ENCODE measurements at regions not wholly inside any gene's neighbourhood (a gene's known extent, or its start where the extent isn't known, plus 50 kb on each side); places are given as distances from the start of the nearest gene placed in this dataset.

DNA sequence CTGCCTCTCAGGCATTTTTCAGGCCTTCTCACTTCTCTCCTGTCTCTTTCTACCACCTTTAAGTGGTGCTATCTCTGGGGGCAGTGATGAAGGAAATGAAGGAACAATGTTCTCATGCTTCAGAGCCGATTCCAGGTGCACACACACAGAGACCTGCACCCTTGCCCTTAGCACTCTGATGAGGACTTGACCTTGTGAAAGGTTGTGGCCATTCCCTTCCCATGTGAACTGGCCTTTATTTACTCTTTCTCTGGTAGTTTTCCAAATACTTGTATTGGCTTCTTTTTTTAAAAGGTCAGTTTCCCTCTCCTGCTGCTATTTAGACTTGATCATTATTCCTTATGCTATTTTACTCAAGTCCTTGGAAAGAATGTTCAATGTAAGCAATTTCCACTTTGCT lies 188.6 kb downstream of the MDFIC start:
- Mint-ChIP-seq H3K36me3 (ENCODE audit: low read depth) (no peaks in the 10 kb centered on the region), H3K27me3 (no peaks in the 10 kb centered on the region), H3K9me3 (no peaks in the 10 kb centered on the region), H3K4me3 (no peak overlapping the region), H3K27ac (no peak overlapping the region), H3K4me1 (ENCODE audit: low read depth) (no peaks in the 10 kb centered on the region)
- intact Hi-C loops (cut with micrococcal nuclease): no loop called here

DNA sequence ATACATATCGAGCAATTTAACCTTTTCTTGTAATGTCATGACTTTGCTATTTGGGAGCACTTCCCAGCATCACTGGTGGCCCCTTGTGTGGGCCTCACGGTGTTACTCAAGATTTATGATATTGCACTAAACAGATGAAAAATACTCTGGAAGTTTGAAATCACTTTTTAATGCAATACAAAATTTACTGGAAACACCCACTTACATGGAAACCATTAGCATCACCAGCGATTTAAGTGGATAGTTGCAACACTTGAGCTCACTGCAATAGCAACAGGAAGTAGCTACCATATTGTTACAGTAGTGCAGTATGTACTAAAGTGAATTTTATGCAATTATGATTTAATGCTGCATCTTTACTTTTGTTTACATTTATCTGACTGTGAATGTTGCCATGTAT lies 184.4 kb downstream of the MDFIC start:
- no peaks in the 10 kb centered on the region for H3K4me1 Mint-ChIP-seq (ENCODE audit: low read depth)
- no peak overlapping the region for H3K4me3 Mint-ChIP-seq
- no peaks in the 10 kb centered on the region for H3K27me3 Mint-ChIP-seq
- intact Hi-C loops (cut with micrococcal nuclease): no loop called here
- no peaks in the 10 kb centered on the region for H3K9me3 Mint-ChIP-seq
- no peak overlapping the region for H3K27ac Mint-ChIP-seq
- H3K36me3 Mint-ChIP-seq (ENCODE audit: low read depth): no peaks in the 10 kb centered on the region

DNA sequence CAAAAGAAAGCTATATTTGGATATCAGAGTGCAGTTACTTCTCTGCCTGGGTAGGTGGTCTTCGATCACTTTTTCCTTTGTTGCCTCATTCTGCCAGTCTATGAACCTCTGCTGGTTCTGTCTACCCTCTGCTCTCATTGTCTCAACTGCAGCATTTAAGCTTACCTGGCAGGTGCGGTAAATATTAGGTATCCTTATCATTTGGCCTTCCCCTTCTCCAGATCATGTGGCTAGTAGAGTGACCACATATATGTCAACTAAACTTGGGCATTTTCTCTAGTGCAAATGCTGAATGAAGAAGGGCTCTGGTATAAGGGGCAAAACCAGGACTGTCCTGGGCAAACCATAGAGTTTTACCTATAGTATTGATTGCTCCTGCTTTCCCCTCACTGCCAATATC lies 180.8 kb downstream of the MDFIC start:
- Mint-ChIP-seq H3K36me3 (ENCODE audit: low read depth) (no peaks in the 10 kb centered on the region), H3K27me3 (no peaks in the 10 kb centered on the region), H3K4me1 (ENCODE audit: low read depth) (no peaks in the 10 kb centered on the region), H3K4me3 (no peak overlapping the region), H3K27ac (no peak overlapping the region), H3K9me3 (no peaks in the 10 kb centered on the region)
- intact Hi-C loops (cut with micrococcal nuclease): no loop called here

DNA sequence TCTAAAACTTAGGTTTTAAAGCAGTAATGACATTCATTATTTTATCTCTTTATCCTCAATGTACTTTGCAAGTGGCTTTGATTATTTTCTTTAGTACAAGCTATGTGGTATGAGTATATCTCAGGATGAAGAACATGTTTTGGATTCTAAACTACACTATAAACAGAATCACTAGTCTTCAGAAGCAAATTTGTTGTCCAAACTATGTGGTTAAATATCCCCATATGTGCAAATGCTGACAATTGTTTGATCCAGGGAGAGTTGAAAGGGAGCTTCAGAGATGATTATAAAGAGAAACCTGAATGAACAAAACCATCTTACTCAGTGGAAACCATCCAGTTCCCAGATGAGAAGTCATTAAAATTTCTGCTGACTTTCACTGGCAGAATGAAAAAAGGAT lies 179.3 kb downstream of the MDFIC start:
- intact Hi-C loops (cut with micrococcal nuclease): no loop called here
- H3K4me1 Mint-ChIP-seq (ENCODE audit: low read depth): no peaks in the 10 kb centered on the region
- no peaks in the 10 kb centered on the region for H3K9me3 Mint-ChIP-seq
- no peak overlapping the region for H3K27ac Mint-ChIP-seq
- H3K4me3 Mint-ChIP-seq: no peak overlapping the region
- H3K27me3 Mint-ChIP-seq: no peaks in the 10 kb centered on the region
- H3K36me3 Mint-ChIP-seq (ENCODE audit: low read depth): no peaks in the 10 kb centered on the region

DNA sequence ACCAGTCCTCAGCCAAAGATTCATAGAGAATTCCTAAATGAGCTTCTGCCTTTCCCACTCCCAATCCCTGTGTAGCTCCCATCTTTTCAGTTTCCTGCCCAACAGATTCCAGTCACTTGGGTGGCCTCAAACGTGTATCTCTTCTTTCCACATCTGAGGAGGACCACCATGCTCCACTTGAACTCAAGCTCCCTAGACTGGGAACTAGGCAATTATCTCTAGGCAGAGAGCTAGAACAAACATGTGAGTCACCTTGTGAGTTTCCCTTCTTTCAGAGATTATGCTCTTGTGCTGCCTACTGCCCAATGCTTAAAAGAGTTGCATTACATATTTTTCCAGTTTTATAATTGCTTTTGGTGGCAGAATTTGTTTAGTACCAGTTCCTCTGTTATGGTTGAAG lies 178.0 kb downstream of the MDFIC start:
- H3K4me1 Mint-ChIP-seq (ENCODE audit: low read depth): no peaks in the 10 kb centered on the region
- no peaks in the 10 kb centered on the region for H3K36me3 Mint-ChIP-seq (ENCODE audit: low read depth)
- no peak overlapping the region for H3K4me3 Mint-ChIP-seq
- no peak overlapping the region for H3K27ac Mint-ChIP-seq
- no peaks in the 10 kb centered on the region for H3K27me3 Mint-ChIP-seq
- intact Hi-C loops (cut with micrococcal nuclease): no loop called here
- no peaks in the 10 kb centered on the region for H3K9me3 Mint-ChIP-seq

DNA sequence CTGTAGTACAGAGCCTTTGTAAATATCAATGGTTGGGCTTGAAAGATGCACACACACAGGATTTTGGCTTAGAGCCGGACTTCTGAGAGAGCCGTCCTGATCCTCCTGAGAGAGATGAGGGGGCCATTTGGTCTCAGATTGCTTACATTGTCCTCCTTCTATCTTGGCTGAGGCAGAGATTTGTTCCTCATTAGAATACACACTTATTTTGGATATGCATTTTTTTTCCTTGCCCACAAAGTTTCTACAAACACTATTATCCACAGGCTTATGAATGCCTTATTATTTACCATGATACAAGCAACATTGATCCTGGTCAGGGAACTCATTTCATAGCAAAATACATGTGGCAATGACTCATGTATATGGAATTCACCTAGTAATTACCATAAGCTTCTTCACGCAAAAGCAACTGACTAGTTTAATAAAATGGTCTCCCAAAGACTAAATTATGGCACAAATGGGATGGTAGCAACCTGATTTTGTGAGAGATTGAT lies 175.3 kb downstream of the MDFIC start:
- no peak overlapping the region for H3K27ac Mint-ChIP-seq
- no peaks in the 10 kb centered on the region for H3K4me1 Mint-ChIP-seq (ENCODE audit: low read depth)
- intact Hi-C loops (cut with micrococcal nuclease): no loop called here
- no peaks in the 10 kb centered on the region for H3K36me3 Mint-ChIP-seq (ENCODE audit: low read depth)
- H3K9me3 Mint-ChIP-seq: no peaks in the 10 kb centered on the region
- no peaks in the 10 kb centered on the region for H3K27me3 Mint-ChIP-seq
- H3K4me3 Mint-ChIP-seq: no peak overlapping the region

DNA sequence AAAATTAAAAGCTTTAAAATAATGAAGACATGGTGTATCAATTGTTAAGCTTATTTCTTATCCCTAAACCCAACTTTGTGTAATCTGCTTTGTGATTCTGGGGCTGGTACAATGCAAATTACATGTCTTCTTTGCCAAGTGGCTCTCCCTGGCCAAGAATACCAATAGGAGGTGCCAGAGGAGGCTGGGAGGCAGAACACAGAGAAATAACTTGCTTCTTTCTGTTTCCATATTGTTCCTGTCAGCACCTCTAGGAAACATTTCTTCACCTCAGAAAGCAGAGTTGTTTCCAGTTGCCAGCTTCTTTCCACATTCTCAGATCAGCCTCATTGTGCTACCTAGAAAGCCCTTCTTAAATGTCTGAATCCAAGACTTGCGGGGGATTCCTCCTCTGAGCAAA lies 174.4 kb downstream of the MDFIC start:
- Mint-ChIP-seq H3K9me3 (no peaks in the 10 kb centered on the region), H3K4me3 (no peak overlapping the region), H3K27ac (no peak overlapping the region), H3K4me1 (ENCODE audit: low read depth) (no peaks in the 10 kb centered on the region), H3K27me3 (no peaks in the 10 kb centered on the region), H3K36me3 (ENCODE audit: low read depth) (no peaks in the 10 kb centered on the region)
- intact Hi-C loops (cut with micrococcal nuclease): no loop called here

DNA sequence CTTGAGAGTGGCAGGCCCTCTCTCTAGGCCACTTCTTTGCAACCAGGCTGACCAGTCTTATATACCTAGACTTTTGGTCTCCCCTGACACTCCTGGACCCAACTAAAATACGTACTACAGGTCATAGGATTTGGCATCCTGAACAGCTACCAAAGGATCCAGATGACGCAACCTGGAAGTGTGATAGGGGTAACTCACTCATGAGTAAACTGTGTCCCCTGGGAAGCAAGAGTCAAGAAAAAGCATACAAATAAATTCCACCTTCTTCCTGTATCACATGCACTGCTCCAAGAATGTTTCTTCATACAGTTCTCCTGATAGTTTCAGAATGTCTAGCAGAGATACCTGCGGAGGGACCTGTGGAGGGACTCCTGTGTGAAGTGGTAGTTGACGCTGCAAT lies 172.3 kb downstream of the MDFIC start:
- Mint-ChIP-seq H3K36me3 (ENCODE audit: low read depth) (no peaks in the 10 kb centered on the region), H3K4me1 (ENCODE audit: low read depth) (no peaks in the 10 kb centered on the region)

DNA sequence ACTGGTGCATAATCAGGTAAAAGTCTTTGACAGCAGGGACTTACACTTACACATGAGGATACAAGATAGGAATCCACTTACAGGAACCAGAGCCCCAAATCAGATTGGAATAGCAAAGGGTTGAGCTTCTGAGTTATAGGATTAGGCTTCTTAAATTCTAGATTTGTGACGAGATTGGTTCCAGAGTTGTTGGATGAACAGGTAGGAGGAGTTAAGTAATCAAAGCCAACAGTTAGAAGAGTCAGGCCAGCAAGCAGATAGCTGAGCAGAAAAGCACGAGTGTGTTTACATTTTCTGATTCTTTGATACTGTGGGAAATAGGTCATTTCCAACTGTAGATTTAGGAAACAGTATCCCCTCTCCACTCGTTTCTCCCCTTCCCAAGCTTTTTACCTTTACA lies 167.0 kb downstream of the MDFIC start:
- no peaks in the 10 kb centered on the region for H3K9me3 Mint-ChIP-seq
- H3K4me3 Mint-ChIP-seq: no peak overlapping the region
- H3K27ac Mint-ChIP-seq: no peak overlapping the region
- H3K36me3 Mint-ChIP-seq (ENCODE audit: low read depth): no peaks in the 10 kb centered on the region
- H3K4me1 Mint-ChIP-seq (ENCODE audit: low read depth): no peaks in the 10 kb centered on the region
- intact Hi-C loops (cut with micrococcal nuclease): no loop called here
- H3K27me3 Mint-ChIP-seq: no peaks in the 10 kb centered on the region

More for the DNA sequence above, 172.3 kb downstream of the MDFIC start:
- Mint-ChIP-seq H3K4me3 (no peak overlapping the region), H3K27ac (no peak overlapping the region), H3K27me3 (no peaks in the 10 kb centered on the region), H3K9me3 (no peaks in the 10 kb centered on the region)
- intact Hi-C loops (cut with micrococcal nuclease): no loop called here

DNA sequence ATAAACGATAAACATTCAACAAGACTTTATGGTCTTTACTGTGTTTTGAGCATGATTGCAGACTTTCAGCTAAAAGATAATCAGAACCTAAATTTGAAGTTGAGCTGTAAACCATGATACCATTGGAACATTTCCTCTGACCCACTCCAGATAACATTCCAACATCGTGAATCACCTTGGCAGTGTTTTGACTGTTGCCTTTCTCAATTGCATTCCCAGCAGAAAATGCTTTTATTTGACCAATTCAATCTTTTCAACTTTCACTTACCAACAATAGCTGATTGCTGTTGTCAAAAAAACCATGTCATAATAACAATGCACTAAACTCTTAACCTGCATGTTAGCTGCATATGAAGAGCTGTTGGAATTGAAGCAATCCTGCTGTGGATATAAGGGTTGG lies 165.5 kb downstream of the MDFIC start:
- H3K4me1 Mint-ChIP-seq (ENCODE audit: low read depth): no peaks in the 10 kb centered on the region
- H3K4me3 Mint-ChIP-seq: no peak overlapping the region
- intact Hi-C loops (cut with micrococcal nuclease): no loop called here
- no peak overlapping the region for H3K27ac Mint-ChIP-seq
- no peaks in the 10 kb centered on the region for H3K9me3 Mint-ChIP-seq
- no peaks in the 10 kb centered on the region for H3K27me3 Mint-ChIP-seq
- no peaks in the 10 kb centered on the region for H3K36me3 Mint-ChIP-seq (ENCODE audit: low read depth)

DNA sequence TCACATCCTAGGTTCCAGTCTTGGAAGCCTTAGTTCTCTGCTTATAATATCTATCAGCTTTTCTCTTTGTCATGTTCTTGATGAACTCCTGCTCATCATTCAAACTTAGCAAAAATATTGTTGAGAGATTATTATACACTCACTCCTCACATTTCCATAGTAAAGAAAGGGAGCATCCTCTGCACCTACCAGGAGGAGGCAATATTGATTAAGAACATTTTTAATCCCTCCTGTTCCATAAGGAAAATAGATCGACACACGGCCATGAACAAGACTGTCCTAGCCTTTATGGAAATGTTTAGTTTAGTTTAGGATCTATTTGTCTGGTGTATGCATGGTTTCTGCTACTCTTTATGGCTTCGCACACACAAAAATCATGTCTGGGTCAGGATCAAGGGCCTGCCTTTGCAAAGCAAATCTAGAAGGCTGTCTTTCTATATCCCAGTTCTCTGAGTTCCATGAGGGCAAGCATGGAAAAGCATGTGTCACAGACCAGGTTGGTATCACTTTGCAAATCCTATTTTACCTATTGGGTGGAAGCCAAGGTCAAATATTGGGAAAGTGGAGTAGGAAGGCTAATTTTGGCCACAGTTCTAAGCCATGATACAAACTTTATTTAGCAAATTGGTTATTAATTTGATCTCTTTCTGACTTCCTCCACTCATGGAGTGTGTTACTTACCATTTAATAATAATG lies 164.4 kb downstream of the MDFIC start:
- no peaks in the 10 kb centered on the region for H3K27me3 Mint-ChIP-seq
- no peak overlapping the region for H3K27ac Mint-ChIP-seq
- no peak overlapping the region for H3K4me3 Mint-ChIP-seq
- H3K9me3 Mint-ChIP-seq: no peaks in the 10 kb centered on the region
- no peaks in the 10 kb centered on the region for H3K36me3 Mint-ChIP-seq (ENCODE audit: low read depth)
- intact Hi-C loops (cut with micrococcal nuclease): no loop called here
- no peaks in the 10 kb centered on the region for H3K4me1 Mint-ChIP-seq (ENCODE audit: low read depth)

DNA sequence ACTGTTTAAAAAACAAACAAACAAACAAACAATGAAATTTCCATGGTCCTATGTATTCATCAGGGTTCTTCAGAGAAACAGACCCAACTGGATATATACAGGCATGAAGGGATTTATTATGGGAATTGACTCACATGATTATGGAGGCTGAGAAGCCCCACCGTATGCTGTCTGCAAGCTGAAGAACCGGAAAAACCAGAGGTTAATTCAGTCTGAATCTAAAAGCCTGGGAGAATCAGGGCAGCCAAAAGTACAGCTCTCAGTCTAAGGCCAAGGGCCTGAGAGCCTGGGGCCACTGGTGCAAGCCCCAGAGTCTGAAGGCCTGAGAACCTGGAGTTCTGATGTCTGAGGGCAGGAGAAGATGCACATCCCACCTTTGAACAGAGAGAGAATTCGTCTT lies 163.5 kb downstream of the MDFIC start:
- Mint-ChIP-seq H3K36me3 (ENCODE audit: low read depth) (no peaks in the 10 kb centered on the region), H3K4me1 (ENCODE audit: low read depth) (no peaks in the 10 kb centered on the region), H3K4me3 (no peak overlapping the region), H3K27ac (no peak overlapping the region), H3K27me3 (no peaks in the 10 kb centered on the region), H3K9me3 (no peaks in the 10 kb centered on the region)
- intact Hi-C loops (cut with micrococcal nuclease): no loop called here

DNA sequence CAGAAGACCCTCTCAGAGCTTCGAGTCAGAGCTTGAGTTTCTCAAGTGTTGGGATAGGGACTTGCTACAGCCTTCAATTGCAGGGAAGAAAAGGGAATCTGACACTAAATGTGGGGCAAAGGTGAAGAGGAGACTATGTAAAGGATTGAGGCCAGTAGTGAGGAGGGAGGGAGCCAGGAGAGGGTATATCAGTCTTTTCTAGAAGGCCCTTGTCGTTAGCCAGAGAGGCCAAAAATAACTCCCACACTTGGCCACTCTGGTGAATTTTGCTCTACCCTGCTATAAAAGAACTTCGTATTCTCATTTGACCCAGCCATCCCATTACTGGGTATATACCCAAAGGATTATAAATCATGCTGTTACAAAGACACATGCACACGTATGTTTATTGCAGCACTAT lies 162.0 kb downstream of the MDFIC start:
- no peaks in the 10 kb centered on the region for H3K36me3 Mint-ChIP-seq (ENCODE audit: low read depth)
- H3K4me1 Mint-ChIP-seq (ENCODE audit: low read depth): no peaks in the 10 kb centered on the region
- no peaks in the 10 kb centered on the region for H3K27me3 Mint-ChIP-seq
- H3K27ac Mint-ChIP-seq: no peak overlapping the region
- intact Hi-C loops (cut with micrococcal nuclease): no loop called here
- H3K9me3 Mint-ChIP-seq: no peaks in the 10 kb centered on the region
- no peak overlapping the region for H3K4me3 Mint-ChIP-seq

DNA sequence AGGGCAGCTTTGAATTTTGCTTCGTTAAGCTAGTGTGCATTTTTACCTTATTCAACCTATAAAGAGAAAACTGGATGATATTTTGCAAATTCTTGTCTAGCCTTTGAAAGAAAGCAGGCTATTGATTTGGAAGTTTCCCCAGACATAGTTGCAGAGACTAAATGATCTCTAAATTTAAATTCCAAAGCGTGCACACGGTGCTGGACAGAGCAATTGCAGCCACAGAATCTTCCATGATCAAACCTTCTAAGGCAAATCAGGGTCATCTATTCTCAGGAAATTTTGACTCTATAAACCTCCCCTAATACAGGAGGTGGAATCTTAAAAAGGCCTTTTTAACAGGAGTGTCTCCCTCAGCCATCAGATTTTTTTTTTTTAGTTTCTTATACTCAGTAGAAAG lies 159.9 kb downstream of the MDFIC start:
- H3K9me3 Mint-ChIP-seq: no peaks in the 10 kb centered on the region
- H3K27ac Mint-ChIP-seq: no peak overlapping the region
- no peaks in the 10 kb centered on the region for H3K27me3 Mint-ChIP-seq
- peaks cover 12% of the 10 kb centered on the region for H3K4me1 Mint-ChIP-seq (ENCODE audit: low read depth)
- no peaks in the 10 kb centered on the region for H3K36me3 Mint-ChIP-seq (ENCODE audit: low read depth)
- no peak overlapping the region for H3K4me3 Mint-ChIP-seq
- intact Hi-C loops (cut with micrococcal nuclease): no loop called here

DNA sequence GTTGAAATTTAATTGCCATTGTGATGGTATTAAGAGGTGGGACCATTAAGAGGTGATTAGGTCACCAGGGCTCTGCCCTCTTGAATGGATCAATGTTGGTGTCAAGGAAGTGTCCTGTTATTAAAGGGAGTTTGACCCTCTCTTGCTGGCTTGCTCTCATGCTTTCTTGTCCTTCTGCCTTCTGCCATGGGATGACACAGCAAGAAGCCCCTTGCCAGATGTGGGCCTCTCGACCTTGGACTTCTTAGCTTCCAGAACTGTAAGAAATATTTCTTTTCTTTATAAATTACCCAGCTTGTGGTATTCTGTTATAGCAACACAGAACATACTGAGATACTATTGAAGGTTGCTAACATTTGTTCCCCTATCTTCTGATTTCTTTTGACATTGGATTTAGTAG lies 157.0 kb downstream of the MDFIC start:
- H3K4me3 Mint-ChIP-seq: no peak overlapping the region
- H3K4me1 Mint-ChIP-seq (ENCODE audit: low read depth): peaks cover 14% of the 10 kb centered on the region
- H3K9me3 Mint-ChIP-seq: no peaks in the 10 kb centered on the region
- no peaks in the 10 kb centered on the region for H3K36me3 Mint-ChIP-seq (ENCODE audit: low read depth)
- H3K27ac Mint-ChIP-seq: no peak overlapping the region
- intact Hi-C loops (cut with micrococcal nuclease): no loop called here
- H3K27me3 Mint-ChIP-seq: no peaks in the 10 kb centered on the region

Measured in dendritic cell treated with granulocyte-macrophage colony-stimulating factor and Interleukin-4, amounts not matched to agents 40 ng/mL and 50 ng/mL, for 4 days (primary cell).